NCI-H1417 treated with DMSO at 0.1 percent for 48 hours (cell line): ENCODE measurements at regions not wholly inside any gene's neighbourhood (a gene's known extent, or its start where the extent isn't known, plus 50 kb on each side); places are given as distances from the start of the nearest gene placed in this dataset.
A peak's percentile ranks its signal among the peaks of the same experiment; 100 is the strongest.
"Not testable (repeated sequence)": the region's sequence is repeated elsewhere in the genome, so short reads cannot be mapped to it uniquely, and the experiment has no call there.

ENCODE experiments used
- DNase-seq: peaks from one replicate; lab custom pipeline; 2025; lab: John Stamatoyannopoulos, UW

DNA sequence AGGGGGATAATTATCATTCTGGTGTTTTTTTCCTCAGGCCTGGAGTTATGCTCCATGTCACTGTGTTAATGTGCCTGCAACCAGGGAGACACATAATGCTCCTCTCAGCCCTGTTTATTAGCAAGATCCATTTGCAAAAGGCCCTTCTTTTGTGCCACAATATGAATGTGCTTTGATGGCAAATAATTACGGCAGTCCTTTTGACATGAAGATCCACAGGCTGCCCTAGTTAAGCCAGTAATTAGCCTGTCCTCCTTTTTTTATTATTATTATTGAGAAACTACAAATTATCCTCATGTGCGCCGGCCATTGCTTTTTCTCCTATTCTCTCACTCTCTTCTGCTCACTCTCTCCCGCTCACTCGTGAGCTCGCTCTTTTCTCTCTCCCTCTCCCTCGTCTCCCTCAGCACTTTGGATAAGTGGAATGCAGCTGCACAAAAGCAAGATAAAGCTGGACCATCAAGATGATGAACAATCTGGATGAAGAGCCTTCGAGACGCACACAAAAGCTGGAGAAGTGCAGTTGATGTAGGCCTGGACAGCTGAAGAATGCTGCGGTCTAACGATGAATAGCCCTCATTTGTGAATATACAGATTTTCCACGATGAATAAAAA, 762.3 kb downstream of the BCL11A start:
- DNase-seq, result peak; percentile 63

DNA sequence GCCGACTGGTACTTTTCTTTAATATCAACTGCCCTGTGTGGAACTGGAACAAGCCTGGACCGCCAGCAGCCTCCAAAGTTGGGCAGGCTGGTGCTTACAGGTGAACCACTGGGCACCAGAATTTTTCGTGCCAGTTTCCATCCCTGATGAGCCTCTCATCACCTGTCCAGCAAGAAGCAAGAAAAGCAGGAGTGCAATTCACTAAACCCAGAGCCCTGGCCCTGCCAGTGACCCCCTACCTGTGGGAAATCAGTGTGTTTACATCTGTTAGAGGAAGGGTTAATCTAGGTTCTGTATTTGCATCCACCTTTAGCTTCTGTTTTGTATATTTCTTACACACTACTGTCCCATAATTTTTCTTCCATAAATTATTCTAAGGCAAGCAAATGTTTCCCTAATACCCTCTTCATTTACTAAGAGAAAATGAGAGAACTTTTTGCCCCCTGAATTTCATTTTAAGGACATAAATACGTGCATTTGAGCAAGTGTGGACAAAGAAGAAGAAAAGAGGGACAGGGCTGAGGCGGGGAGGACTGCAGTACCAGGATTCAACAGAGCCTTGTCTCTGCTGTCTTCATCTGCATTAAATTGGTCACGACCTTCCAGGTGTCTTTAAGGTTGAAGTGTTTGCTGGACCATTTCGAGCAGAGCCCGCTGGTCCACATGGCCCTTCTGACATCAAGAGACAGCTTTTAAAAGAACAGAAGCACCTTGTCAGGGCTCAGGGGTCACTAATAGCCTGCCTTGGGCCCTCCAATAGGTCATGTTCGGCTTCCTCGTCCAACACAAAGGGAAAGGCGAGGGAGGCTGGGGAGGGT, 763.1 kb downstream of the BCL11A start:
- no peak for DNase-seq

- no peak for DNase-seq
Observed at GRCh38 chr2:59789523-59789922, 763.9 kb downstream of the BCL11A start.

GRCh38 chr2:59787095-59787494, 766.4 kb downstream of the BCL11A start:
- DNase-seq, result no peak

GRCh38 chr2:59786684-59787083, 766.8 kb downstream of the BCL11A start:
- DNase-seq, result no peak

GRCh38 chr2:59779571-59779970, 773.9 kb downstream of the BCL11A start:
- no peak for DNase-seq

DNA sequence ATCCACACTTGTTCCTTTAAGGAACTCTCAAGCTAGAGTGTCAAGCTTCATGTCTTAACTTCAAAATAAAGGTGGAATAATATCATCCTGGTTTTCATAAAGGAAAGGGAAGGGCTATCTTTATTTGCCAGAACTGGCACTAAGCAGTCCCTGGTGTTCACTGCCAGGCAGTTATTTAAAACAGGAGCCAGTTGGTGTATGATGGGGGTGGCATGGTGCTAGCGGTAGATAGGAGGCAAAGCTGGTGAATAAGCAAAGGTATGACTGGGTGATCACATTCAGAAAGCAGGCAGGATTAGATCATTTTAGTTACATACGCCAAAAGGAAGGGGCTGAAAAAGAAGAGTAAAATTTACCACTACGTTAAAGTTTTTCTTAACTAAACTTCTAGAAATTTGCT, 776.3 kb downstream of the BCL11A start:
- no peak for DNase-seq

- no peak for DNase-seq
Observed at GRCh38 chr2:59776726-59777008, 776.8 kb downstream of the BCL11A start.

DNA sequence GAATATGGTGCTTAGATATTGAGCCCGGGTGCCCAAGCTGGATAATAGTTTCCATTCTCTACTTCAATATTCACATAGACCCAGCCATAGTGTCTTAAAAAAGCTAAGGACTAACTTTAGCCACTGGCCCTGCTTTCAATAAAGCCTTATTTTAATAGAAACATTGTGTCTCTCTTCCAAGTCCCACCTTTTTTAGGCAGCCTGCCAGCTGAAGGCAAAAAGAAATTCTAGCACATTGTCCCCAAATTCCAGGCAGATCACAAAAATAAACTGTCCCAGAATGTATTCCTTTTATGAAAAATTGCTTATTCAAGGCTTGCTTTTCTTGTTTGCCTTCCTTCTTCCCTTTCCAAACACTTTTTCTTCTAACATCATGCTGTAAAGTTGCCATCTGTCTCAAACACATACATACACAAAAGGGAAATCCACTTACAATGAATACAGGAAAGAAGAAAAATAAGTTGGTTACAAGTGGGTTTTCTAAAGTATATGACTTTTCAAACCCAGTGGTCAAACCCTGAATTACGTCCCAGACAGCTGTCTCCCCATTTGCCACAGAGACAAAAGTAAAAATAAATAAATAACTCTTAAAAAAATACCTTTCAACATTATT, 778.5 kb downstream of the BCL11A start:
- no peak for DNase-seq

GRCh38 chr2:59770651-59771050, 782.8 kb downstream of the BCL11A start:
- no peak for DNase-seq

GRCh38 chr2:59761966-59762365, 791.5 kb downstream of the BCL11A start:
- no peak for DNase-seq

- no peak for DNase-seq
Observed at GRCh38 chr2:59756150-59756549, 797.3 kb downstream of the BCL11A start.

DNA sequence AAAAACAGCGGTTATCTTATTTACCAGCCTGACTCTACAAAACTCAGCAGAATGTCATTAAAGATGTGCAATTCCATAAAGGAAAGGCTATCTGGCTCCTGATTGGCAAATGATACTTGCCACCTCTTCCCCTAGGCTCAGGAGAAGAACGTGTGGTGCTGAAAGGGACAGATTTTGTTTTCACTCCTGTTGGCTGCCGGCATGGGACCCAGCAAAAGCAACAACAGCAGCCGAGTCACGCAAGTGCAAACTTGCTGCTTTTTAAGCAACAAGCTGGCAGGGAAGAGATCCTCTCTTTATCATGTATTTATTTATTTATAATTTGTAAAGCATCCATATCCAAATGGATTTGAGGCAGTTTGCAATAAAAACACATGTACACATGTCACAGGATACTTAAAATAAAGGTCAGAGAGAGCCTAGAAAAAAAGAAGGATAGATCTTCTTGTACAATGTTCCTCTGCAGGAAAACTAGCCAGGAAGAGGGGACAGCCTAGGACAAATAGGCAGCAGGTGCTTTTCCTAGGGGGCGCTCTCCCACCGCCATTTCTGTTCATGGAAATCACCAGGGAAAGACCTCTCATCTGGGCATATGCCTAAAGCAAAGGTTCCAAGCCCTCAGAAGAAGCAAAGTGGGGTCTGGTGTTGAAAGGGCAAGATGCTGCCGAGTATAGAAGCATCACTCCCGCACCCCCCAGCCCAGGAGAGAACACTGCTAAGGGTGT, 799.3 kb downstream of the BCL11A start:
- no peak for DNase-seq

DNA sequence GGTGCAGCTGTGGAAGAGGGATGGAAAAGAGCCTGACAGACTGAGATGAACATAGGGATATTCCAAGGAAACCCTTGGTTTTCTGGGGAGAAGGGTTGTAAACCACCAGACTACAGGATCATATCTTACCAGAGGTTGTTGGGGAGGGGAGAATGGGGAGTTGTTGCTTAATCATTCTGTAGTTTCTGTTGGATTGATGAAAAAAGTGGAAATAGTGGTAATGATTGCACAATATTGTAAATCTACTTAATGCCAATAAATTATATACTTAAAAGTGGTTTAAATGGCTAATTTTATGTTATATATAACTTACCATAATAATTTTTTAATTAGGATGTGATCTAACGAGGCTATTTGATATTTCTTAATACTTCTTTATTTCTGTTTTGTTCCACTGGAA, 800.9 kb downstream of the BCL11A start:
- DNase-seq, result no peak

- DNase-seq, result no peak
Observed at GRCh38 chr2:59752071-59752470, 801.4 kb downstream of the BCL11A start.

- DNase-seq, result not testable (repeated sequence)
Observed at GRCh38 chr2:59751214-59751613, 802.2 kb downstream of the BCL11A start.

DNA sequence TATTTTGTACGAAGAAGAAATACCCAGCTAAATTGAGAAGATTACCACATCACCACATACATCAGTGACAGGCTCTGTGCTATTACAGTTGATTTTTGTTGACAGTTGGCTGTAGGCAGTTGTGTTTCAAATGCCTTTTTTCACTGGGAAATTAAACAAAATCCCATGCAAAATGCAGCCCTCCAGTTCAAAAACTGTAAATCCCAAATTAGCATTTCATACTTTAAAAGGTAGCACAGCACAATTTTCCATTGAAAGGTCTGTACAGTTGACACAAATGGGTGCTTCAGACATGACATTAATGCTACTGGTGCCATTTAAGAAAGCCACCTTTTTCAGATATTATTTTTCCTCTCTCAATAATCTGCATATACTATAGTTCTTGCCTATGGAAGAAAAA, 807.2 kb downstream of the BCL11A start:
- DNase-seq, result no peak

GRCh38 chr2:59745085-59745484, 808.4 kb downstream of the BCL11A start:
- DNase-seq, result no peak

- DNase-seq, result no peak
Observed at GRCh38 chr2:59744436-59744835, 809.0 kb downstream of the BCL11A start.

- DNase-seq, result no peak
Observed at GRCh38 chr2:59741840-59742239, 811.6 kb downstream of the BCL11A start.

GRCh38 chr2:59739166-59739565, 814.3 kb downstream of the BCL11A start:
- DNase-seq, result no peak

DNA sequence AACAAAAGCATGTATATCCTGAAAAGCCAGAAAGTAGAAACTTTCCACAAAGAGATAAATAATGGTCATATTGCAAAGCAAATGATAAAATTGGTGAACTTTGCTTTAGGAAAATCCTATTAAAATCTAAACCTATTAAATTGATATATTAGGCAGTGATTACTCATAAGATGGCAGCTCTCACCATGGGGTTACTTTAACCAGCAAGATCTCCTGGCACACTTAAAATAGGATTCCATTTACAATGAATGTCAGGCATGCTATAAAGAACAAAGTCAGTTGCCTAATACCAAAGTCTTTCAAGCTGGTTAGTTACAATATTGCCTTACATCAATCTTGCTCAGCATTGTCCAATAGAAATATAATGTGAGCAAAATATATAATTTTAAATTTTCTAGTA, 816.2 kb downstream of the BCL11A start:
- no peak for DNase-seq

- no peak for DNase-seq
Observed at GRCh38 chr2:59734743-59735142, 818.7 kb downstream of the BCL11A start.
